ENCODE measurements at regions not wholly inside any gene's neighbourhood (a gene's known extent, or its start where the extent isn't known, plus 50 kb on each side); places are given as distances from the start of the nearest gene placed in this dataset.
"Not testable (repeated sequence)": the region's sequence is repeated elsewhere in the genome, so short reads cannot be mapped to it uniquely, and the experiment has no call there.

DNA sequence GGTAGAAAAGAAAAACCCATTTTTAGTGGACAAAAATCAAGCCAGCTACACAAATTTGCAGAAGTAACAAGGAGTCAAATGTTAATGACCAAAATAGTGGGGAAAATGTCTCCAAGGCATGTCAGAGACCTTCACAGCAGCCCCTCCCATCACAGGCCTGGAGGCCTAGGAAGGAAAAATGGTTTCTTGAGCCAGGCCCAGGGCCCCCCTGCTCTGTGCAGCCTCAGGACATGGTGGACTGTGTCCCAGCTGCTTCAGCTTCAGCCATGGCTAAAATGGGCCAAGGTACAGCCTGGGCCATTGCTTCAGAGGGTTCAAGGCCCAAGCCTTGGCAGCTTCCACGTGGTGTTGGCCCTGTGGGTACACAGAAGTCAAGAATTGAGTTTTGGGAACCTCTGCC, 82.5 kb upstream of the CLVS2 start:
- H3K4me1 Mint-ChIP-seq = no peaks in the 10 kb centered on the region
- no peaks in the 10 kb centered on the region for H3K36me3 Mint-ChIP-seq
- H3K27ac Mint-ChIP-seq = no peak overlapping the region
- peaks cover 1% of the 10 kb centered on the region for H3K27me3 Mint-ChIP-seq
- peaks cover 10 to 21% (median 18%) of the 10 kb centered on the region in 3 donors for H3K9me3 Mint-ChIP-seq
- H3K4me3 Mint-ChIP-seq = no peak overlapping the region

DNA sequence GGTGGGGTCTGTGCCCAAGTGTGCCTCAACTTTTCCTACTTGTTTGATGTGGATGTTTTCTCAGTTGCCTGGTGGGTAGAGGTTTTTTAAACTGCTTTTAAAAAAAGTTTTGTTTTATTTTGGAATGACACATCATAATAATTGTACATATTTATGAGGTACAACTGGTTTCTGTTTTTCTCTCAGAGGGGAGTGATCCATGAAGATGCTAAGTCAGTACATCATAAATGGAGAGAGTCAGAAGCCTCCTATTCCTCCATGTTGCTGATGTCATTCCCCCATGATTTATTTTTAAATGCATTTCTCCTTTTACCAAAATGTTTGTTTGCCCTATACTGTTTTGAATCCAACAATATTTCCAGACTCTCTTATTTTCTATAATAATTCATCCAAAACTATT, 77.3 kb upstream of the CLVS2 start:
- Mint-ChIP-seq H3K9me3 (peaks cover 3 to 21% (median 12%) of the 10 kb centered on the region in 3 donors), H3K36me3 (no peaks in the 10 kb centered on the region), H3K4me3 (peak overlapping the region in 1 of 4 donors; percentile 17), H3K27me3 (peaks cover 1% of the 10 kb centered on the region), H3K27ac (no peak overlapping the region), H3K4me1 (no peaks in the 10 kb centered on the region)

DNA sequence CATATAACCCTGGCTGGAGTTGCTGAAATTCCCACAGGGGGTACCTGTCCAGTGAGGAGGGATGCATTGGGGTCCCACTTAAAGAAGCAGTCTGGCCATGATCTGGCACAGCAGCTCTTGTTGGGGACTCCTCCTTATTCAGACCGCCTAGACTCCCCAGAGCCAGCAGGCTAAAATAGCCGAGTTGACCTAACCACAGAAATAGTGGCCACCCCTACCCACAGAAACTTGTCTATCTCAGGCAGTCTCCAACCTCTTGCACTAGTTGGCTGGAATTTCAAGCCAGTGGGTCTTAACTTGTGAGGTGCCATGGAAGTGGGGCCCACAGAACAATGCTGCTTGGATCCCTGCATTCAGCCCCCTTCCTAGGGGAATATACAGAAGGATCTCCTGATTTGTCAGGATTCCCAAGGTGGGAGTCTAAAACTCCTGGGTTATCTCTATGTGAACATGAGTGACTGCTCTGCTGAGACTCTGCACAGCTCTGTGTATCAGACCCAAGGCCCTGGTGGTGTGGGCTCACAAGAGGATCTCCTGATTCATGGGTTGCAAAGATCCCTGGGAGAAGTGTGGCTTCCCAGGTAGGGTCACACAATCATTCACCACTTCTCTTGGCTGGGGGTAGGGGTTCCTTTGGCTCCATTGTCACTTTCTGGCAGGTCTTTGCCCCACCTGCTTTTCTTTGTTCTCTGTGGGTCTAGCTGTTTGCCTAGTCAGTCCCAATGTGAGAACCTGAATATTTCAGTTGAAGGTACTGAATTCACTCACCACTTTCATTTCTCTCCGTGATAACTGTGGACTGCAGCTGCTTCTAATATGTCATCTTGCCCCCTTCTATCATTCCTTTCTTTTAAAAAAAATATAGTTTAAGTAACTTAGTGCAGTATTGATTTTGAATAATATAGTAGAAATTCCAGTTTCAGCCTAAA, 65.5 kb upstream of the CLVS2 start:
- Mint-ChIP-seq H3K27me3 (peaks cover 1% of the 10 kb centered on the region), H3K27ac (no peak overlapping the region), H3K9me3 (peaks cover 4 to 8% (median 4%) of the 10 kb centered on the region in 3 donors), H3K4me3 (no peak overlapping the region), H3K36me3 (no peaks in the 10 kb centered on the region), H3K4me1 (no peaks in the 10 kb centered on the region)

DNA sequence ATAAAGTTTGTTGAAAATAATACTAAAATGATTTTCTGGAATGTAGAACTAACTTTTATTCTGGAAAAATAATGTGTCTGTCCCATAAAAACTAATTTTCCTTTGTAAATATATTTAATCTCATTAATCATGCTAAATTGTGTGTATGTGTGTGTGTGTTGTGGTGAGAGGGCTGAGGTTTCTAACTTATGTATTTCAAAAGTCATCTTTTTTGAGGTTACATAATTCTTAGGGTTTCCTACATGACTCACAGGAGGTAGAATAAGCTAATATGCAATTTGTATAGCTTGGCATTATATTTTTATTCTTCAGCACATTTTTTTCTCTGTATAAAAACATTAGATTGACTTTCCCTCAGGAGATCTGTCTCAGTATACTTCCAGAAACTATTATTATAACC, 64.1 kb upstream of the CLVS2 start:
- Mint-ChIP-seq H3K4me1 (no peaks in the 10 kb centered on the region), H3K27me3 (peaks cover 1% of the 10 kb centered on the region), H3K4me3 (no peak overlapping the region), H3K27ac (no peak overlapping the region), H3K36me3 (peaks cover 1% of the 10 kb centered on the region), H3K9me3 (peaks cover 4% of the 10 kb centered on the region in 3 donors)

DNA sequence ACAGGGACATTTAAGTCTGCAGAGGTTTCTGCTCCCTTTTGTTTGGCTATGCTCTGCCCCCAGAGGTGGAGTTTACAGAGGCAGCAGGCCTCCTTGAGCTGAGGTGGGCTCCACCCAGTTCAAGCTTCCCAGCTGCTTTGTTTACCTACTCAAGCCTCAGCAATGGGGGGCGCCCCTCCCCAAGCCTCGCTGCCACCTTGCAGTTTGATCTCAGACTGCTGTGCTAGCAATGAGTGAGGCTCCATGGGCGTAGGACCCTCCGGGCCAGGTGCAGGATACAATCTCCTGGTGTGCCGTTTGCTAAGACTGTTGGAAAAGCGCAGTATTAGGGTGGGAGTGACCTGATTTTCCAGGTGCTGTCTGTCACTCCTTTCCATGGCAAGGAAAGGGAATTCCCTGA, 51.1 kb upstream of the CLVS2 start:
- H3K4me3 Mint-ChIP-seq, H3K27me3 Mint-ChIP-seq: not testable (repeated sequence)

More for the DNA sequence above, 51.1 kb upstream of the CLVS2 start:
- not testable (repeated sequence) for H3K9me3 Mint-ChIP-seq, H3K27ac Mint-ChIP-seq, H3K4me1 Mint-ChIP-seq, H3K36me3 Mint-ChIP-seq

All from IgD-negative memory B cell (primary cell).